ENCODE measurements at regions not wholly inside any gene's neighbourhood (a gene's known extent, or its start where the extent isn't known, plus 50 kb on each side); places are given as distances from the start of the nearest gene placed in this dataset.
"Not testable (repeated sequence)": the region's sequence is repeated elsewhere in the genome, so short reads cannot be mapped to it uniquely, and the experiment has no call there.

- no peak overlapping the region for H3K27ac ChIP-seq (ENCODE audit: low read length)
- H3K27me3 ChIP-seq (ENCODE audit: control insufficient read depth, insufficient read depth, low read length) = no peaks in the 10 kb centered on the region
- no peaks in the 10 kb centered on the region for H3K9me3 ChIP-seq (ENCODE audit: control insufficient read depth, low read depth, low read length)
- no peaks in the 10 kb centered on the region for H3K36me3 ChIP-seq (ENCODE audit: control insufficient read depth, insufficient read depth, low read length)
- WGBS (ENCODE audit: insufficient coverage, low lambda C conversion rate) = no CpG with 5 or more reads among the region's 1 CpG
- no peak for DNase-seq
- no peaks in the 10 kb centered on the region for H3K4me1 ChIP-seq (ENCODE audit: control insufficient read depth, insufficient read depth, low read length)
- no peak overlapping the region for H3K4me3 ChIP-seq (ENCODE audit: low read length)
These were observed 255.8 kb upstream of the RGPD4 start for GRCh38 chr2:107570876-107571275.

GRCh38 chr2:107572890-107573289 is 253.8 kb upstream of the RGPD4 start:
- not testable (repeated sequence) for H3K27ac ChIP-seq (ENCODE audit: low read length); H3K9me3 ChIP-seq (ENCODE audit: control insufficient read depth, low read depth, low read length); H3K4me1 ChIP-seq (ENCODE audit: control insufficient read depth, insufficient read depth, low read length); H3K4me3 ChIP-seq (ENCODE audit: low read length); H3K27me3 ChIP-seq (ENCODE audit: control insufficient read depth, insufficient read depth, low read length); DNase-seq; H3K36me3 ChIP-seq (ENCODE audit: control insufficient read depth, insufficient read depth, low read length)
- no CpG with 5 or more reads among the region's 13 CpGs for WGBS (ENCODE audit: insufficient coverage, low lambda C conversion rate)

GRCh38 chr2:107576991-107577390 is 249.7 kb upstream of the RGPD4 start:
- Histone ChIP-seq H3K36me3 (ENCODE audit: control insufficient read depth, insufficient read depth, low read length) (no peaks in the 10 kb centered on the region), H3K27me3 (ENCODE audit: control insufficient read depth, insufficient read depth, low read length) (no peaks in the 10 kb centered on the region), H3K4me1 (ENCODE audit: control insufficient read depth, insufficient read depth, low read length) (no peaks in the 10 kb centered on the region), H3K9me3 (ENCODE audit: control insufficient read depth, low read depth, low read length) (no peaks in the 10 kb centered on the region), H3K27ac (ENCODE audit: low read length) (no peak overlapping the region), H3K4me3 (ENCODE audit: low read length) (no peak overlapping the region)
- no CpG with 5 or more reads among the region's 5 CpGs for whole genome bisulfite sequencing (ENCODE audit: insufficient coverage, low lambda C conversion rate)
- no peak for DNase-seq

GRCh38 chr2:107582487-107582886 is 244.2 kb upstream of the RGPD4 start:
- Histone ChIP-seq H3K36me3 (ENCODE audit: control insufficient read depth, insufficient read depth, low read length) (no peaks in the 10 kb centered on the region), H3K27ac (ENCODE audit: low read length) (no peak overlapping the region), H3K27me3 (ENCODE audit: control insufficient read depth, insufficient read depth, low read length) (no peaks in the 10 kb centered on the region), H3K4me1 (ENCODE audit: control insufficient read depth, insufficient read depth, low read length) (no peaks in the 10 kb centered on the region), H3K4me3 (ENCODE audit: low read length) (no peak overlapping the region), H3K9me3 (ENCODE audit: control insufficient read depth, low read depth, low read length) (no peaks in the 10 kb centered on the region)
- no peak for DNase-seq

GRCh38 chr2:107584577-107584976 is 242.1 kb upstream of the RGPD4 start:
- H3K4me1 ChIP-seq (ENCODE audit: control insufficient read depth, insufficient read depth, low read length) = no peaks in the 10 kb centered on the region
- no CpG with 5 or more reads among the region's 1 CpG for WGBS (ENCODE audit: insufficient coverage, low lambda C conversion rate)
- H3K27ac ChIP-seq (ENCODE audit: low read length) = no peak overlapping the region
- no peaks in the 10 kb centered on the region for H3K27me3 ChIP-seq (ENCODE audit: control insufficient read depth, insufficient read depth, low read length)
- no peaks in the 10 kb centered on the region for H3K36me3 ChIP-seq (ENCODE audit: control insufficient read depth, insufficient read depth, low read length)
- H3K9me3 ChIP-seq (ENCODE audit: control insufficient read depth, low read depth, low read length) = no peaks in the 10 kb centered on the region
- no peak for DNase-seq
- H3K4me3 ChIP-seq (ENCODE audit: low read length) = no peak overlapping the region

- Histone ChIP-seq H3K9me3 (ENCODE audit: control insufficient read depth, low read depth, low read length) (no peaks in the 10 kb centered on the region), H3K27me3 (ENCODE audit: control insufficient read depth, insufficient read depth, low read length) (no peaks in the 10 kb centered on the region), H3K4me1 (ENCODE audit: control insufficient read depth, insufficient read depth, low read length) (no peaks in the 10 kb centered on the region), H3K36me3 (ENCODE audit: control insufficient read depth, insufficient read depth, low read length) (no peaks in the 10 kb centered on the region), H3K27ac (ENCODE audit: low read length) (no peak overlapping the region), H3K4me3 (ENCODE audit: low read length) (no peak overlapping the region)
- 60% methylated on average over 1 of the region's 3 CpGs for WGBS (ENCODE audit: insufficient coverage, low lambda C conversion rate)
- no peak for DNase-seq
These were observed 240.8 kb upstream of the RGPD4 start for GRCh38 chr2:107585851-107586250.

GRCh38 chr2:107588181-107588580 is 238.5 kb upstream of the RGPD4 start:
- no peaks in the 10 kb centered on the region for H3K27me3 ChIP-seq (ENCODE audit: control insufficient read depth, insufficient read depth, low read length)
- H3K27ac ChIP-seq (ENCODE audit: low read length) = no peak overlapping the region
- no peaks in the 10 kb centered on the region for H3K36me3 ChIP-seq (ENCODE audit: control insufficient read depth, insufficient read depth, low read length)
- no peak overlapping the region for H3K4me3 ChIP-seq (ENCODE audit: low read length)
- no peaks in the 10 kb centered on the region for H3K9me3 ChIP-seq (ENCODE audit: control insufficient read depth, low read depth, low read length)
- H3K4me1 ChIP-seq (ENCODE audit: control insufficient read depth, insufficient read depth, low read length) = no peaks in the 10 kb centered on the region
- 100% methylated on average over 4 of the region's 5 CpGs for WGBS (ENCODE audit: insufficient coverage, low lambda C conversion rate)
- DNase-seq = no peak

- DNase-seq = no peak
- H3K27me3 ChIP-seq (ENCODE audit: control insufficient read depth, insufficient read depth, low read length) = no peaks in the 10 kb centered on the region
- H3K4me1 ChIP-seq (ENCODE audit: control insufficient read depth, insufficient read depth, low read length) = no peaks in the 10 kb centered on the region
- H3K27ac ChIP-seq (ENCODE audit: low read length) = no peak overlapping the region
- H3K36me3 ChIP-seq (ENCODE audit: control insufficient read depth, insufficient read depth, low read length) = no peaks in the 10 kb centered on the region
- no peak overlapping the region for H3K4me3 ChIP-seq (ENCODE audit: low read length)
- no peaks in the 10 kb centered on the region for H3K9me3 ChIP-seq (ENCODE audit: control insufficient read depth, low read depth, low read length)
- WGBS (ENCODE audit: insufficient coverage, low lambda C conversion rate) = no CpG with 5 or more reads among the region's 3 CpGs
These were observed 237.6 kb upstream of the RGPD4 start for GRCh38 chr2:107589079-107589491.

- no CpG with 5 or more reads among the region's 3 CpGs for WGBS (ENCODE audit: insufficient coverage, low lambda C conversion rate)
- no peaks in the 10 kb centered on the region for H3K4me1 ChIP-seq (ENCODE audit: control insufficient read depth, insufficient read depth, low read length)
- H3K36me3 ChIP-seq (ENCODE audit: control insufficient read depth, insufficient read depth, low read length) = no peaks in the 10 kb centered on the region
- H3K9me3 ChIP-seq (ENCODE audit: control insufficient read depth, low read depth, low read length) = no peaks in the 10 kb centered on the region
- H3K27ac ChIP-seq (ENCODE audit: low read length) = no peak overlapping the region
- DNase-seq = no peak
- H3K4me3 ChIP-seq (ENCODE audit: low read length) = no peak overlapping the region
- H3K27me3 ChIP-seq (ENCODE audit: control insufficient read depth, insufficient read depth, low read length) = no peaks in the 10 kb centered on the region
These were observed 235.0 kb upstream of the RGPD4 start for GRCh38 chr2:107591561-107592279.

- H3K4me3 ChIP-seq (ENCODE audit: low read length) = no peak overlapping the region
- no peaks in the 10 kb centered on the region for H3K4me1 ChIP-seq (ENCODE audit: control insufficient read depth, insufficient read depth, low read length)
- no peak for DNase-seq
- H3K27ac ChIP-seq (ENCODE audit: low read length) = no peak overlapping the region
- no peaks in the 10 kb centered on the region for H3K9me3 ChIP-seq (ENCODE audit: control insufficient read depth, low read depth, low read length)
- WGBS (ENCODE audit: insufficient coverage, low lambda C conversion rate) = 0% methylated on average over 1 of the region's 4 CpGs
- no peaks in the 10 kb centered on the region for H3K36me3 ChIP-seq (ENCODE audit: control insufficient read depth, insufficient read depth, low read length)
- H3K27me3 ChIP-seq (ENCODE audit: control insufficient read depth, insufficient read depth, low read length) = no peaks in the 10 kb centered on the region
These were observed 234.4 kb upstream of the RGPD4 start for GRCh38 chr2:107592280-107592624.

- no peak for DNase-seq
- WGBS (ENCODE audit: insufficient coverage, low lambda C conversion rate) = no CpG with 5 or more reads among the region's 5 CpGs
- Histone ChIP-seq H3K27me3 (ENCODE audit: control insufficient read depth, insufficient read depth, low read length) (no peaks in the 10 kb centered on the region), H3K9me3 (ENCODE audit: control insufficient read depth, low read depth, low read length) (no peaks in the 10 kb centered on the region), H3K4me1 (ENCODE audit: control insufficient read depth, insufficient read depth, low read length) (no peaks in the 10 kb centered on the region), H3K4me3 (ENCODE audit: low read length) (no peak overlapping the region), H3K27ac (ENCODE audit: low read length) (no peak overlapping the region), H3K36me3 (ENCODE audit: control insufficient read depth, insufficient read depth, low read length) (no peaks in the 10 kb centered on the region)
These were observed 231.4 kb upstream of the RGPD4 start for GRCh38 chr2:107595285-107595684.

Measured in large intestine (tissue), 3 donors.